ENCODE measurements at regions not wholly inside any gene's neighbourhood (a gene's known extent, or its start where the extent isn't known, plus 50 kb on each side); places are given as distances from the start of the nearest gene placed in this dataset.

DNA sequence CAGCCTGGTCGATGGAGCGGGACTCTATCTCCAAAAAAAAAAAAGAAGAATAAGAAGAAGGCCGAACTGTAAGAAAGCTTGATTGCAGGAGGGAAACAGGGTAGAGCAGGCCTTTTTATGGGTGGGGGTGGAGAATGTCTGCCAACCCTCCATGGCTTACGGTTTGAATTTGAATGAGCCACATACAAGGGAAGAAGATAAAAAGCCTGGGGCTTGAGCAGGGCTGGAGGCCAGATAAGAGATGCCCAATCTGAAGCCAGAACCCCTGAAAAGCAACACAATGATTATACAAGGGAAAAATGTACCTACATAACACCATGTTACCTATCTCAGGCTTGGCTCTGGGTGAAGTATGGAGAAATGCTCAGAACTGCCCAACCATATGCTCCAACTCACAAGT, 57.3 kb upstream of the TRIM2 start:
- H3K27ac Mint-ChIP-seq = peak overlapping the region; percentile 8 to 73 (median 20); a peak in 2 of 7 replicates
- Histone ChIP-seq H3K23ac (ENCODE audit: insufficient read length, low read depth, low read length) (no peak overlapping the region), H3K23me2 (ENCODE audit: insufficient read length, low read depth, low read length, poor library complexity, severe bottlenecking) (no peaks in the 10 kb centered on the region), H3K79me2 (ENCODE audit: insufficient read depth, low read length) (no peaks in the 10 kb centered on the region), H3K14ac (ENCODE audit: insufficient read depth, low read length) (no peak overlapping the region), H2BK12ac (ENCODE audit: insufficient read length, low read depth, low read length) (no peak overlapping the region), H3K18ac (ENCODE audit: insufficient read length, low read depth, low read length) (no peak overlapping the region), H3K56ac (ENCODE audit: insufficient read length, low read depth, low read length) (no peak overlapping the region), H4K8ac (replicated peaks; ENCODE audit: insufficient read length, low read depth, low read length) (no peak overlapping the region), H2BK5ac (ENCODE audit: insufficient read length, low read length) (no peak overlapping the region), H3K79me1 (ENCODE audit: insufficient read depth, low read depth, low read length, poor library complexity, severe bottlenecking) (no peaks in the 10 kb centered on the region), H3K27ac (ENCODE audit: insufficient read length, low read depth, low read length) (no peak overlapping the region), H2BK120ac (ENCODE audit: low read depth, low read length, poor library complexity, severe bottlenecking) (no peak overlapping the region), H3K9ac (ENCODE audit: extremely low read depth, insufficient read length, low read length) (no peak overlapping the region), H2BK15ac (ENCODE audit: low read depth, low read length) (no peak overlapping the region), H4K91ac (ENCODE audit: insufficient read length, low read depth, low read length) (no peak overlapping the region), H4K5ac (ENCODE audit: insufficient read length, low read depth, low read length) (no peak overlapping the region), H2BK20ac (ENCODE audit: low read depth, low read length, poor library complexity, severe bottlenecking) (no peak overlapping the region), H3K4ac (ENCODE audit: low read depth, low read length) (no peak overlapping the region), H2AK5ac (ENCODE audit: insufficient read length, low read length) (no peak overlapping the region), H3K9me3 (ENCODE audit: control insufficient read depth, low read depth, low read length) (no peaks in the 10 kb centered on the region), H2AFZ (ENCODE audit: low read length) (no peak overlapping the region), H3T11ph (ENCODE audit: low read length) (no peak overlapping the region), H4K20me1 (ENCODE audit: control insufficient read depth, insufficient read depth, insufficient read length) (no peaks in the 10 kb centered on the region), H3K4me1 (ENCODE audit: insufficient read depth, low read length) (peaks cover 3% of the 10 kb centered on the region; the same call in 1 of the 2 replicates), H3K4me2 (ENCODE audit: insufficient read depth, insufficient read length, low read length) (no peak overlapping the region), H3K27me3 (ENCODE audit: insufficient read depth, low read length) (no peaks in the 10 kb centered on the region; the same call in 1 of the 2 replicates)
- TF ChIP-seq, protein P1, sequence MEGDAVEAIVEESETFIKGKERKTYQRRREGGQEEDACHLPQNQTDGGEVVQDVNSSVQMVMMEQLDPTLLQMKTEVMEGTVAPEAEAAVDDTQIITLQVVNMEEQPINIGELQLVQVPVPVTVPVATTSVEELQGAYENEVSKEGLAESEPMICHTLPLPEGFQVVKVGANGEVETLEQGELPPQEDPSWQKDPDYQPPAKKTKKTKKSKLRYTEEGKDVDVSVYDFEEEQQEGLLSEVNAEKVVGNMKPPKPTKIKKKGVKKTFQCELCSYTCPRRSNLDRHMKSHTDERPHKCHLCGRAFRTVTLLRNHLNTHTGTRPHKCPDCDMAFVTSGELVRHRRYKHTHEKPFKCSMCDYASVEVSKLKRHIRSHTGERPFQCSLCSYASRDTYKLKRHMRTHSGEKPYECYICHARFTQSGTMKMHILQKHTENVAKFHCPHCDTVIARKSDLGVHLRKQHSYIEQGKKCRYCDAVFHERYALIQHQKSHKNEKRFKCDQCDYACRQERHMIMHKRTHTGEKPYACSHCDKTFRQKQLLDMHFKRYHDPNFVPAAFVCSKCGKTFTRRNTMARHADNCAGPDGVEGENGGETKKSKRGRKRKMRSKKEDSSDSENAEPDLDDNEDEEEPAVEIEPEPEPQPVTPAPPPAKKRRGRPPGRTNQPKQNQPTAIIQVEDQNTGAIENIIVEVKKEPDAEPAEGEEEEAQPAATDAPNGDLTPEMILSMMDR (conservative IDR thresholded peaks at IDR 0.05) = no peak
- no CpG with 5 or more reads among the region's 4 CpGs for WGBS (ENCODE audit: extremely low coverage, insufficient read length, low lambda C conversion rate)
- no peak for DNase-seq
- no peaks in the 10 kb centered on the region; a peak in 1 of 5 replicates for H3K9me3 Mint-ChIP-seq
- no peaks in the 10 kb centered on the region for H3K36me3 Mint-ChIP-seq (ENCODE audit: insufficient read depth in 1 of 3, low read depth in 3 of 3)
- no peak overlapping the region for H3K4me3 Mint-ChIP-seq
- peaks cover 33 to 37% of the 10 kb centered on the region in 2 experiments for H3K4me1 Mint-ChIP-seq
- H3K27me3 Mint-ChIP-seq (ENCODE audit: low read depth) = peaks cover 15% of the 10 kb centered on the region

Measured in H9 (cell line).